Lower leg skin (tissue), 4 donors: ENCODE measurements at regions not wholly inside any gene's neighbourhood (a gene's known extent, or its start where the extent isn't known, plus 50 kb on each side); places are given as distances from the start of the nearest gene placed in this dataset.
"Not testable (repeated sequence)": the region's sequence is repeated elsewhere in the genome, so short reads cannot be mapped to it uniquely, and the experiment has no call there.

Source experiments
- DNase-seq, 2 donors: peaks; one replicate each; pipeline ENCODE4 v3.0.0-alpha.2; 2019; ENCODE audit warnings: low spot score in 2 of 2
- H3K4me3 ChIP-seq: fragments of 200-600 bp; sonication (generic); 2 replicates; pipeline ENCODE4 v1.5.1; 2017; ENCODE audit warnings: mild to moderate bottlenecking, low read depth; ENCODE audit not compliant: poor library complexity, severe bottlenecking
- POLR2A ChIP-seq, 2 donors: fragments of 450-650 bp; IDR thresholded peaks; one replicate each; pipeline ENCODE4 v1.6.1; 2016 to 2017; ENCODE audit warnings: antibody characterized with exemption in 2 of 2, mild to moderate bottlenecking in 1 of 2, moderate library complexity in 1 of 2
- WGBS, 2 donors: methylation state at CpG; one replicate each; pipeline ENCODE4 v1.1.5; 2018; 5-methylcytosine and 5-hydroxymethylcytosine counted together
- intact Hi-C: fragments of 100-400 bp; cut with DNase I; formaldehyde crosslinking; loops from one replicate; pipeline ENCODE4 v1.15.0; 2023; ENCODE audit warnings: low total_unique reads
- TF ChIP-seq, protein P1 (sequence below), 3 donors: fragments of 450-650 bp; IDR thresholded peaks; one replicate each; pipeline ENCODE4 v1.5.1; 2016; ENCODE audit warnings: antibody characterized with exemption in 3 of 3, mild to moderate bottlenecking in 3 of 3, moderate library complexity in 2 of 3

DNA sequence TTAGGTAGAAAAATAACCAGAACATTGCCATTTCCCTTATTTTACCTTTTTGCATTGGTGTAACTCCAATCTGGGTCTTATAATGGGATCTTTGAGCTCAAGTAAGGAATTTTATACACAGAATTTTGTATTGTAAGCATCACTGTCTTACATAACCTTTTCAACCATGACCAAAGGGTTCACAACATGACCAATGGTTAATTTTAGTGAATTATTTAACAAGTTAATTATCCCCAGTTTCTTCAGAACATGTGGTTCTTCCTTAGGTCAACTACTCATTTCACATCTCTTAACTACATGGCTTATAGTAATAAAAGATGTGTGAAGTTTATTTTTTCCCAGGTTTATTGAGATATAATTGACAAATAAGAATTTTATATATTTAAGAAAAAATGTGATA, 74.2 kb upstream of the RHOBTB1 start:
- H3K4me3 ChIP-seq = no peak overlapping the region
- no peak for DNase-seq
- TF ChIP-seq POLR2A (IDR thresholded peaks at IDR 0.05) = no peak
- intact Hi-C loops = no loop called here

GRCh38 chr10:61016630-61017029, 72.6 kb upstream of the RHOBTB1 start:
- intact Hi-C loops = no loop called here
- WGBS, 2 donors = 90 to 98% methylated on average over 1 of the region's 1 CpG
- no peak for TF ChIP-seq POLR2A (IDR thresholded peaks at IDR 0.05)
- TF ChIP-seq, protein P1, sequence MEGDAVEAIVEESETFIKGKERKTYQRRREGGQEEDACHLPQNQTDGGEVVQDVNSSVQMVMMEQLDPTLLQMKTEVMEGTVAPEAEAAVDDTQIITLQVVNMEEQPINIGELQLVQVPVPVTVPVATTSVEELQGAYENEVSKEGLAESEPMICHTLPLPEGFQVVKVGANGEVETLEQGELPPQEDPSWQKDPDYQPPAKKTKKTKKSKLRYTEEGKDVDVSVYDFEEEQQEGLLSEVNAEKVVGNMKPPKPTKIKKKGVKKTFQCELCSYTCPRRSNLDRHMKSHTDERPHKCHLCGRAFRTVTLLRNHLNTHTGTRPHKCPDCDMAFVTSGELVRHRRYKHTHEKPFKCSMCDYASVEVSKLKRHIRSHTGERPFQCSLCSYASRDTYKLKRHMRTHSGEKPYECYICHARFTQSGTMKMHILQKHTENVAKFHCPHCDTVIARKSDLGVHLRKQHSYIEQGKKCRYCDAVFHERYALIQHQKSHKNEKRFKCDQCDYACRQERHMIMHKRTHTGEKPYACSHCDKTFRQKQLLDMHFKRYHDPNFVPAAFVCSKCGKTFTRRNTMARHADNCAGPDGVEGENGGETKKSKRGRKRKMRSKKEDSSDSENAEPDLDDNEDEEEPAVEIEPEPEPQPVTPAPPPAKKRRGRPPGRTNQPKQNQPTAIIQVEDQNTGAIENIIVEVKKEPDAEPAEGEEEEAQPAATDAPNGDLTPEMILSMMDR (IDR thresholded peaks at IDR 0.05) = no peak
- no peak overlapping the region for H3K4me3 ChIP-seq
- no peak for DNase-seq

DNA sequence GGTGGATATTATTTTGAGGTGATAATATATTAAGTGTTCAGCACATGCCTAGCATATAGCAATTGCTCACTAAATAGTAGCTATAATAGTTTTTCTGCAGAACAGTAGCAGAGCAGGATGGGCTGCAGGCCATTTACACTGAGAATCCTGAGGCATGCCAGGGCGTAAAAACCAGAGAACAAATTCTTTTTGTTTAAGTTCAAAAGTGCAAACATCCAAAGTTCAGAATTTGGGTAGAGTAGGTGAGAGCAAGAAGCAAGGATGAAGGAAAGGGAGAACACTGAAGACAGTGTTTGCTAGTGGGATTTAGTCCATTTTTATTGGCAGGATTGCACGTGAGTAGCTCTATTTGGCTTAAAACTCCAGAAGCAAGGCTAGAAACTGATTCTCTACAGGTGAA, 72.0 kb upstream of the RHOBTB1 start:
- intact Hi-C loops = no loop called here
- WGBS, 2 donors = 74% methylated on average over 2 of the region's 2 CpGs
- no peak for DNase-seq
- no peak for TF ChIP-seq POLR2A (IDR thresholded peaks at IDR 0.05)
- TF ChIP-seq, protein P1 (IDR thresholded peaks at IDR 0.05) = no peak
- H3K4me3 ChIP-seq = no peak overlapping the region

DNA sequence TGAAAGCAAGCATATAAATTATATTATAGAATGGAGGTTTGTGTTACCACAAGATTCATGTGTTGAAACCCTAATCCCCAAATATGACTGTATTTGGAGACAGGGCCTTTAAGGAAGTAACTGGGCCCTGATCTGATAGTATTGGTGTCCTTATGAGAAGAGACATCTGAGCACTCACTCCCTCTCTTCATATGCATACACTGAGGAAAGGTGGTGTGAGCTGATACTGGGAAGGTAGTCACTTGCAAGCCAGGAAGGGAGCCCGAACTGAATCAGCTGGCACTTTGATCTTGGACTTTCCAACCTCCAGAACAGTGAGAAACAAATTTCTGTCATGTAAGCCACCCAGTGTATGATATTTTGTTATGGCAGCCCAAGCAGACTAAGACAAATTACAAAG, 66.9 kb upstream of the RHOBTB1 start:
- H3K4me3 ChIP-seq = no peak overlapping the region
- DNase-seq = no peak
- intact Hi-C loops = no loop called here
- no peak for TF ChIP-seq POLR2A (IDR thresholded peaks at IDR 0.05)
- TF ChIP-seq, protein P1 (IDR thresholded peaks at IDR 0.05) = no peak
- 89 to 94% methylated on average over 1 of the region's 1 CpG for WGBS, 2 donors

DNA sequence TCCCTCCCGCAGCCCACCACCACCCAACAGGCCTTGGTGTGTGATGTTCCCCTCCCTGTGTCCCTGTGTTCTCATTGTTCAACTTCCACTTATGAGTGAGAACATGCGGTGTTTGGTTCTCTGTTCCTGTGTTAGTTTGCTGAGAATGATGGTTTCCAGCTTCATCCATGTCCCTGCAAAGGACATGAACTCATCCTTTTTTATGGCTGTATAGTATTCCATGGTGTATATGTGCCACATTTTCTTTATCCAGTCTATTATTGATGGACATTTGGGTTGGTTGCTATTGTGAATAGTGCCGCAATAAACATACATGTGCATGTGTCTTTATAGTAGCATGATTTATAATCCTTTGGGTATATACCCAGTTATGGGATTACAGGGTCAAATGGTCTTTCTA, 59.1 kb upstream of the RHOBTB1 start:
- DNase-seq, H3K4me3 ChIP-seq, intact Hi-C loops: not testable (repeated sequence)
- WGBS, 2 donors = 93 to 100% methylated on average over 3 of the region's 3 CpGs

GRCh38 chr10:61001731-61002122, 57.7 kb upstream of the RHOBTB1 start:
- TF ChIP-seq POLR2A (IDR thresholded peaks at IDR 0.05) = no peak
- TF ChIP-seq, protein P1 (IDR thresholded peaks at IDR 0.05) = no peak
- H3K4me3 ChIP-seq = peak overlapping the region; percentile 3
- intact Hi-C loops = no loop called here
- WGBS, 2 donors = 47 to 64% methylated on average over 8 to 12 of the region's 18 CpGs
- no peak for DNase-seq

DNA sequence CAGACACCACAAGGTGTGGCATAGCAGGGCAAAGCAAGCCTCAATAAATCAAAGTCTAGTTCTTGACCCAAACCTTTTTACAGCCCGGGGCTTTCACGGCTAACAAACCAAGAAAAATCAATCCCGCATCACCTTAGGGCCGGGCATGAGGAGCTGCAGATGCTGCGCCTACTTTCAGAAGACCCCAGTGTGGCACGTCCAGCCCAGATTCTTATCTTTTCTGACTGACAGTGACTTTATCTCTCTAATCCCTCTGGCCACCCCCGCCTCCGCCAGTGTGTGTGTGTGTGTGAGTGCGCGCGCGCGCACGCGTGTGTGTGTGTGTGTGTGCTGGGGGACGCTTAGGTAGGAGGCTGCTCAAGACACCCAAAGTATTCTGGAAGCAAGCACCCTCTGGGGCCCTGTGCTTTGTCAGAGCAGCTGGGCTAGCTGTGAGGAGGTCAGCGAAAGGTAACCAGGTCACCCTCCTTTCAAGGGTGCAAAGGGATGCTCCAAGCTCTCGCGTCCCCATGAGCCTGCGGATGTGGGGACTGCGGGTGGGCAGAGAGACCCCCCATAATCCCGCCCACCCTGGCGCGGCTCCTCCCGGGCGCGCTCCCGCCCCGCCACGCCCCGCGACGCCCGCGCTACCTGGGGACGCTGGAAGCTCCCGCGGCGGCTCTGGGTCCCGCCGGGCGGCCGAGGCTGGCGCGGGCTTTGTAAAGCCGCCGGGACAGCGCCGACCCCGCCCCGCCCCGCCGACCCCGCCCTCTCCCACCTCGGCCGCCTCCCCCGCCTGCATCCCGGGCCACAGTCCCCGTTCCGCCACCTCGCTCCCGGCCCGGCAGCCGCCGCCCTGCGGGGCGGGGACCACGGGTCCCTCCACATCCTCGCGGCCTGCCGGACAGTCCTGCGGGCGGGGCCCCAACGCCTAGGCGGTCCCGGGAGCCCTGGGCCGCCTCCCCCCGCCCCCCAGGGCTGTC, 57.1 kb upstream of the RHOBTB1 start:
- H3K4me3 ChIP-seq = peak overlapping the region; percentile 3
- TF ChIP-seq, protein P1 (IDR thresholded peaks at IDR 0.05) = no peak
- no peak for TF ChIP-seq POLR2A (IDR thresholded peaks at IDR 0.05)
- no peak for DNase-seq
- intact Hi-C loops = no loop called here
- WGBS, 2 donors = 22 to 31% methylated on average over 23 to 32 of the region's 78 CpGs
